Tibial nerve (tissue), 4 donors: ENCODE measurements at regions not wholly inside any gene's neighbourhood (a gene's known extent, or its start where the extent isn't known, plus 50 kb on each side); places are given as distances from the start of the nearest gene placed in this dataset.

ENCODE experiments used
- DNase-seq, 2 donors: peaks; one replicate each; pipeline ENCODE4 v3.0.0-alpha.2; 2019; ENCODE audit warnings: low spot score in 2 of 2
- H3K27ac ChIP-seq, 4 donors: fragments of 200-600 bp; sonication (generic) in 3 of 4; one replicate each; pipeline ENCODE4 v1.5.1; 2017 to 2019; ENCODE audit warnings: mild to moderate bottlenecking in 1 of 4
- H3K27me3 ChIP-seq, 2 donors: fragments of 200-600 bp; sonication (generic) in 1 of 2; one replicate each; pipeline versions ENCODE4 v1.5.1 to v1.6.0; 2017 to 2019
- H3K36me3 ChIP-seq, 3 donors: fragments of 200-600 bp; sonication (generic); one replicate each; pipeline ENCODE4 v1.5.1; 2018 to 2019
- H3K4me1 ChIP-seq, 4 donors: fragments of 200-600 bp; sonication (generic) in 3 of 4; one replicate each; pipeline ENCODE4 v1.5.1; 2017 to 2019
- H3K4me3 ChIP-seq, 4 donors: fragments of 200-600 bp; sonication (generic) in 3 of 4; one replicate each; pipeline ENCODE4 v1.5.1; 2017 to 2019; ENCODE audit warnings: mild to moderate bottlenecking in 1 of 4, moderate library complexity in 1 of 4
- H3K9me3 ChIP-seq, 4 donors: fragments of 200-600 bp; sonication (generic) in 3 of 4; one replicate each; pipeline ENCODE4 v1.5.1; 2017 to 2019
- EP300 ChIP-seq, 2 donors: sonication (generic); formaldehyde crosslinking; IDR thresholded peaks; one replicate each; pipeline ENCODE4 v1.6.1; 2017; ENCODE audit warnings: antibody characterized with exemption in 2 of 2, mild to moderate bottlenecking in 1 of 2
- POLR2A ChIP-seq, 2 donors: fragments of 450-650 bp; IDR thresholded peaks; one replicate each; pipeline ENCODE4 v1.6.1; 2017; ENCODE audit warnings: antibody characterized with exemption in 2 of 2, mild to moderate bottlenecking in 2 of 2, moderate library complexity in 2 of 2
- WGBS, 2 donors: methylation state at CpG; one replicate each; pipeline ENCODE4 v1.1.5; 2018; 5-methylcytosine and 5-hydroxymethylcytosine counted together
- TF ChIP-seq, protein P1 (sequence below), 5 experiments: fragments of 200-600 bp in 3 of 5; fragments of 450-650 bp in 2 of 5; sonication (generic) in 3 of 5; IDR thresholded peaks; one replicate each; pipeline ENCODE4 v1.5.1; 2016 to 2019; ENCODE audit warnings: antibody characterized with exemption in 5 of 5, mild to moderate bottlenecking in 3 of 5, moderate library complexity in 2 of 5

DNA sequence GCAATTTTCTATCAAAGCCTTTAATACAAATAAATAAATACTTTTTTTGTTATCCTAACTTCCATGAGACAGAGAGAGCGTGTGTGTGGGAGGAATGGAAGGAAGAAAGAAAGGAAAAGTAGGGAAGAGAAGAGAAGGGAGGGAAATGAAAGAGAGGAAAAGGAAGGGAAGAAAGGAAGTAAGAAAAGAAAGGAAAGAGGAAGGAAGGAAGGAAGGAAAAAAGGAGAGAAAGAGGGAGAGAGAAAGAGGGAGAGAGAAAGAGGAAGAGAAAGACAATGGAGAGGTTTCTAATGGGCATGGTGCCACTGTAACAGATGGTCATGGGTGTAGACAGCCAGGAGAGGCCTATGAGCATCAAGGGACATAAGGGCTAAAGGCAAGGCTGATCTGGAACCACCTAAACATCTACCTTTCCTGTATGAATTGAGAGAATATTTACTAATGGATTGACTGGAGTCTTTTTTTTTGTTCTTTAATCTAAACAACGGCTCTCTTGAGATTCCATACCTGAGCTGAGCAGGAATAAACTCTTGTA is 234.9 kb downstream of the PTPRC start:
- 95 to 97% methylated on average over 2 of the region's 2 CpGs for WGBS, 2 donors
- no peak overlapping the region for H3K27ac ChIP-seq
- DNase-seq, result no peak

DNA sequence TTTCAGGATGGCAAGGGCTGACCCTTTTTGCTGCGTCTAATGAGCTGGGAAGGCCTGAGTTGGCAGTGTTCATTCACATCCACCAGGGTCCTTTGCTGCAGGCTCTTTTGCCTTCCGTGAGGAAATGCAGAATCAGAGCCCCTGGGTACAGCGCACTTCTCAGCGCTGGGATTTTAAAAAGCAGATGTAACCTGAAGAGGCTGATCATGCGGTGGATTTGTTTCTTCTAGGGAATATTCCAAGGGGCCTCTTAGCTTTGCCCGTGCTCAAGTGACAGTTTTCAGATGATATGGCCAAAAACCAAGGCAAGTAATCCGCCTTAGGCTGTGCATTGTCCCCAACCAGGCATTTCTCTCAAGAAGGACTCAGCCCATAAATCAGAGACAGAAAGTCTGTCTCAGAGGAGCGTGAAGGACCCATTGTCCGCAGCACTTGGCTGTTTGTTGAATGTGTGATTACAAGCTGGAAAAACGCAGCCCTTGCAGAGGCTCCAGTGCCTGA is 237.6 kb downstream of the PTPRC start:
- Histone ChIP-seq H3K27me3 (no peaks in the 10 kb centered on the region), H3K4me1 (peaks cover 0 to 10% (median 0%) of the 10 kb centered on the region in 4 donors), H3K9me3 (no peaks in the 10 kb centered on the region), H3K4me3 (no peak overlapping the region), H3K36me3 (no peaks in the 10 kb centered on the region), H3K27ac (no peak overlapping the region)
- TF ChIP-seq, protein P1, sequence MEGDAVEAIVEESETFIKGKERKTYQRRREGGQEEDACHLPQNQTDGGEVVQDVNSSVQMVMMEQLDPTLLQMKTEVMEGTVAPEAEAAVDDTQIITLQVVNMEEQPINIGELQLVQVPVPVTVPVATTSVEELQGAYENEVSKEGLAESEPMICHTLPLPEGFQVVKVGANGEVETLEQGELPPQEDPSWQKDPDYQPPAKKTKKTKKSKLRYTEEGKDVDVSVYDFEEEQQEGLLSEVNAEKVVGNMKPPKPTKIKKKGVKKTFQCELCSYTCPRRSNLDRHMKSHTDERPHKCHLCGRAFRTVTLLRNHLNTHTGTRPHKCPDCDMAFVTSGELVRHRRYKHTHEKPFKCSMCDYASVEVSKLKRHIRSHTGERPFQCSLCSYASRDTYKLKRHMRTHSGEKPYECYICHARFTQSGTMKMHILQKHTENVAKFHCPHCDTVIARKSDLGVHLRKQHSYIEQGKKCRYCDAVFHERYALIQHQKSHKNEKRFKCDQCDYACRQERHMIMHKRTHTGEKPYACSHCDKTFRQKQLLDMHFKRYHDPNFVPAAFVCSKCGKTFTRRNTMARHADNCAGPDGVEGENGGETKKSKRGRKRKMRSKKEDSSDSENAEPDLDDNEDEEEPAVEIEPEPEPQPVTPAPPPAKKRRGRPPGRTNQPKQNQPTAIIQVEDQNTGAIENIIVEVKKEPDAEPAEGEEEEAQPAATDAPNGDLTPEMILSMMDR (IDR thresholded peaks at IDR 0.05), result no peak
- TF ChIP-seq POLR2A (IDR thresholded peaks at IDR 0.05), result no peak
- no peak for TF ChIP-seq EP300 (IDR thresholded peaks at IDR 0.05)
- no peak for DNase-seq
- 37 to 55% methylated on average over 10 of the region's 10 CpGs for WGBS, 2 donors

More for the DNA sequence above, 234.9 kb downstream of the PTPRC start:
- H3K27me3 ChIP-seq, result no peaks in the 10 kb centered on the region
- no peak overlapping the region for H3K4me3 ChIP-seq
- no peaks in the 10 kb centered on the region for H3K4me1 ChIP-seq
- no peak for TF ChIP-seq POLR2A (IDR thresholded peaks at IDR 0.05)
- TF ChIP-seq, protein P1 (IDR thresholded peaks at IDR 0.05), result no peak
- TF ChIP-seq EP300 (IDR thresholded peaks at IDR 0.05), result no peak
- H3K9me3 ChIP-seq, result no peaks in the 10 kb centered on the region
- no peaks in the 10 kb centered on the region for H3K36me3 ChIP-seq

DNA sequence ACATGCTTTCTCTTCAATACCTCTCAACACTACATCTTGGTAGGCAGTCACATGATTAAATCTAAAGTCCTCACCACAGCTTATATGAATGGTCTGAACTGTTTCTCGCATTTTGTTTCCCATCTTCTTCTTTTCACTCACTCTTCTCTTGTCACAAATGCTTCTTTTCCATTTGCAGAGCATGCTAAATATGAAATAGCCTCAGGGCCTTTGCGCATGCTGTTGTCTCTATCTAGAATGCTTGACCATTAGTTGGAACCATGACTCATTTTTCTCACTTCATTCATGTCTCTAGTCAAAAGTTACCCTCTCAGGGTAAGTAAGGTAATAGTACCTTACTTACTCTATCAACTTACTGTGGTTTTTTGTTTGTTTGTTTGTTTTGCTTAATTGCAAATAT is 239.7 kb downstream of the PTPRC start:
- no peaks in the 10 kb centered on the region for H3K9me3 ChIP-seq
- WGBS, 2 donors, result 97 to 99% methylated on average over 2 of the region's 2 CpGs
- no peak for DNase-seq
- H3K4me3 ChIP-seq, result no peak overlapping the region
- H3K4me1 ChIP-seq, result peaks cover 0 to 11% (median 0%) of the 10 kb centered on the region in 4 donors
- H3K27me3 ChIP-seq, result no peaks in the 10 kb centered on the region
- H3K36me3 ChIP-seq, result no peaks in the 10 kb centered on the region
- H3K27ac ChIP-seq, result no peak overlapping the region
- TF ChIP-seq, protein P1 (IDR thresholded peaks at IDR 0.05), result no peak
- TF ChIP-seq POLR2A (IDR thresholded peaks at IDR 0.05) (no peak), EP300 (IDR thresholded peaks at IDR 0.05) (no peak)

DNA sequence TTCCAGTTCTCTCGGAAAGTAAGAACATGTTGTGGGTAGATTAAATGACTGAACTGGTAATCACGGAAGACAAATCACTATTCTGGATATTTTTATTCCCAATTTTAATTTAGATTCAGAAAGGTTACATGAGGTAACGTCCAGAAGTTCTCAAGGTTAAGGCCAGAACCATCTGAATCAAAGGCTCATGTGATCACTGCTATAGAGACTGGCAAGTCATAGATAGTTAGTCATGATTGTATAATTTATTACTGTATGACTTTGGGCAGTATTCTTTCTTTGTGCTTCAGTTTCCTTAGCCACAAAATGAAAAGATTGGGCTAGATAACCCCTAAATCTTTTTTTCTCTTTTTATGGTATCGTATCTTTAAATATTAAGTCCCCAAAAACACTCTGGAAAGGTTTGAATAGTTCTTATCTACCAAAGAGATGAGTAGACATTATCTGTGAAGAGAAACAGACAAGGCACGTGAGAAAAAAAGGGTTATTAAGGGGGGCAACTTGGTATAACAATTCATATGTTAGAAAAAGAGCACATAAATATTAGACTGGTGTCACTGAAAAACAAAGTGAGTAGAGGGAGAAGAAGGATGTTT is 241.0 kb downstream of the PTPRC start:
- no peaks in the 10 kb centered on the region for H3K36me3 ChIP-seq
- 79 to 81% methylated on average over 5 of the region's 5 CpGs for WGBS, 2 donors
- H3K27me3 ChIP-seq, result no peaks in the 10 kb centered on the region
- DNase-seq, result no peak
- no peak overlapping the region for H3K4me3 ChIP-seq
- no peak overlapping the region for H3K27ac ChIP-seq
- TF ChIP-seq, protein P1 (IDR thresholded peaks at IDR 0.05), result no peak
- no peak for TF ChIP-seq POLR2A (IDR thresholded peaks at IDR 0.05)
- H3K4me1 ChIP-seq, result peaks cover 0 to 11% (median 0%) of the 10 kb centered on the region in 4 donors
- H3K9me3 ChIP-seq, result no peaks in the 10 kb centered on the region

DNA sequence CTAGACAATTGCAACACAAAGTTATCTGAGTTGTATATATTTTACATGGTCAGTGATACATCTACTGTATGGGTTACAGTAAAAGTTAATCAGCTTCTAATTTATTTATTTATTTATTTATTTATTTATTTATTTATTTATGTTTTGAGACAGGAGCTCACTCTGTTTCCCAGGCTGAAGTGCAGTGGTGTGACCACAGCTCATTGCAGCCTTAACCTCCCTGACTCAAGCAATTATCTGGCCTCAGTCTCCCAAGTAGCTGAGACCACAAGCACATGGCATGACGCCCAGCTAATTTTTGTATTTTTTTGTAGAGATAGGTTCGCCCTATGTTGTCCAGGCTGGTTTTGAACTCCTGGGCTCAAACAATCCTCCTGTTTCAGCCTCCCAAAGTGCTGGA is 241.6 kb downstream of the PTPRC start:
- peaks cover 0 to 11% (median 0%) of the 10 kb centered on the region in 4 donors for H3K4me1 ChIP-seq
- TF ChIP-seq POLR2A (IDR thresholded peaks at IDR 0.05), result no peak
- TF ChIP-seq, protein P1 (IDR thresholded peaks at IDR 0.05), result no peak
- H3K36me3 ChIP-seq, result no peaks in the 10 kb centered on the region
- H3K27me3 ChIP-seq, result no peaks in the 10 kb centered on the region
- no peak overlapping the region for H3K27ac ChIP-seq
- DNase-seq, result no peak
- no peak overlapping the region for H3K4me3 ChIP-seq
- H3K9me3 ChIP-seq, result no peaks in the 10 kb centered on the region
- 91 to 94% methylated on average over 2 of the region's 2 CpGs for WGBS, 2 donors
